ENCODE measurements at regions not wholly inside any gene's neighbourhood (a gene's known extent, or its start where the extent isn't known, plus 50 kb on each side); places are given as distances from the start of the nearest gene placed in this dataset.

DNA sequence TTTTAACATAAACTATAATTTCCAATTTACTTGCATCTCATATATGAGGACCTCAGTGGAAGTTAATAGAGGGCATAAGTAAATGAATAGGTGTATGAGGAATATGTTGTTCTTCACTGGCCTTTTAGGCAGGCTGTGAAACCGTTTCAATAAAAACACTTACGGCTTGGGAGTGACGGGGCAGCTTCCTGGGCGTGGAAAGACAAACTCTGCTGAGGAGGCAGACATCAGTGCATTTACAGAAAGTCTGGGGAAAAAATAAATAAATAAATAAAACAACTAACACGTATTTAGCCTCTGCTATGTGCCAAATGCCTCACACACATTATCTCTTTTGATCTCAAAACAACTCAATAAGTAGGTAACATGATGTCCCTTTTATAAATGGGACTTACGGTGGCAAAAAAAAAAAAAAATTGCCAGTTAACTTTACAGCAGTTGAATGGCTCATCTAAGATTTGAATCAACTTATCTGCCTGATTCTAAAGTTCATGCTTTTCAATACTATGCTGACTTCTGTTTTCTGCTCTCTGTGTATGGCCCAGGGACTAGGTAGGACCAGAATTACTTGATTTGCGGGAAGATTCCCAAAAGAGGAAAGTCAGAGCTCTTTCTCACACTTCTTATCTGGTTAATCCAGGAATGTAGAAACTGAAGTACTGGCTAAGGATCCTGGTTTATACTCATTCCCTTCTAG, 77.5 kb upstream of the LRATD1 start:
- DNase-seq, result no peak

DNA sequence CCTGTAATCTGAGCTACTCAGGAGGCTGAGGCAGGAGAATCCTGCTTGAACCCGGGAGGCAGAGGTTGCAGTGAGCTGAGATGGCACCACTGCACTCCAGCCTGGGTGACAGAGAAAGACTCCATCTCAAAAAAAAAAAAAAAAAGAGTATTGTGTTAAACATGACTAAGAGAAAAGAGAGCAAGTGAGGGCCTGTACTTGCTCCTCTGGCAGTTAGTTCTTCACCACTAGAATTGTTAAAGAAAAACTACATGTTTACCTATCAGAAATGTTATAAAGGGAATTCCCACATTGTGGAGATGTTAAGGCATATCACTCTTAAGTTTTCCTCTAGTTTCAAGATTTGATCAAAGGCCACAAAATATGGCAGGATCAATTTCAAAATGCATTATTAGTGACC, 75.4 kb upstream of the LRATD1 start:
- Histone ChIP-seq H3K36me3 (no peaks in the 10 kb centered on the region), H3K27me3 (no peaks in the 10 kb centered on the region), H3K4me1 (peaks cover 0 to 12% (median 0%) of the 10 kb centered on the region in 4 donors), H3K27ac (peak overlapping the region in 1 of 4 donors; percentile 38), H3K9me3 (no peaks in the 10 kb centered on the region), H3K4me3 (no peak overlapping the region)
- TF ChIP-seq, protein P1, sequence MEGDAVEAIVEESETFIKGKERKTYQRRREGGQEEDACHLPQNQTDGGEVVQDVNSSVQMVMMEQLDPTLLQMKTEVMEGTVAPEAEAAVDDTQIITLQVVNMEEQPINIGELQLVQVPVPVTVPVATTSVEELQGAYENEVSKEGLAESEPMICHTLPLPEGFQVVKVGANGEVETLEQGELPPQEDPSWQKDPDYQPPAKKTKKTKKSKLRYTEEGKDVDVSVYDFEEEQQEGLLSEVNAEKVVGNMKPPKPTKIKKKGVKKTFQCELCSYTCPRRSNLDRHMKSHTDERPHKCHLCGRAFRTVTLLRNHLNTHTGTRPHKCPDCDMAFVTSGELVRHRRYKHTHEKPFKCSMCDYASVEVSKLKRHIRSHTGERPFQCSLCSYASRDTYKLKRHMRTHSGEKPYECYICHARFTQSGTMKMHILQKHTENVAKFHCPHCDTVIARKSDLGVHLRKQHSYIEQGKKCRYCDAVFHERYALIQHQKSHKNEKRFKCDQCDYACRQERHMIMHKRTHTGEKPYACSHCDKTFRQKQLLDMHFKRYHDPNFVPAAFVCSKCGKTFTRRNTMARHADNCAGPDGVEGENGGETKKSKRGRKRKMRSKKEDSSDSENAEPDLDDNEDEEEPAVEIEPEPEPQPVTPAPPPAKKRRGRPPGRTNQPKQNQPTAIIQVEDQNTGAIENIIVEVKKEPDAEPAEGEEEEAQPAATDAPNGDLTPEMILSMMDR (IDR thresholded peaks at IDR 0.05), result no peak
- TF ChIP-seq POLR2A (IDR thresholded peaks at IDR 0.05), result no peak
- no peak for DNase-seq

More for the DNA sequence above, 77.5 kb upstream of the LRATD1 start:
- H3K36me3 ChIP-seq, result no peaks in the 10 kb centered on the region
- H3K27me3 ChIP-seq, result no peaks in the 10 kb centered on the region
- peaks cover 0 to 12% (median 0%) of the 10 kb centered on the region in 4 donors for H3K4me1 ChIP-seq
- H3K9me3 ChIP-seq, result no peaks in the 10 kb centered on the region
- TF ChIP-seq, protein P1 (IDR thresholded peaks at IDR 0.05), result no peak
- TF ChIP-seq POLR2A (IDR thresholded peaks at IDR 0.05), result no peak
- peak overlapping the region in 2 of 4 donors; percentile 16 to 53 for H3K27ac ChIP-seq
- no peak overlapping the region for H3K4me3 ChIP-seq

DNA sequence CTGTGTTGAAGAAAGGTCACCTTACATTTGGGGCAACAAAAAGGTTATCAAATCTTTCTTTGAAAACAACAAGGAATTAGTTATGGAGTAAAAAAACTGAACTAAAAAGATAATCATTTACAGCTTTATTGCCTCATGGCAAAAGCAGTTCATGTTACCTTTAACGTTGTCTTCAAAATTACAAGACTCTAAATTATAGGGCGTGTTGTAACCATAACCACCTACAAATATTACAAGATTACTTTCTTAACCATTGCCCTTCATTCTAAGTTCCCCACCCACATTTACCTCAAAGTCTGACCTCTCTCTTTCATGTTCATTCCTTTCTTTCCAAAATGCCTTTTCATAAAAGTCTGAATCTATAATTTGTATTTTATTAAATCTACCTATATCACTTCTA, 74.6 kb upstream of the LRATD1 start:
- peak overlapping the region in 3 of 4 donors; percentile 34 to 72 (median 48) for H3K27ac ChIP-seq
- TF ChIP-seq, protein P1 (IDR thresholded peaks at IDR 0.05), result no peak
- no peak for TF ChIP-seq POLR2A (IDR thresholded peaks at IDR 0.05)
- no peak overlapping the region for H3K4me3 ChIP-seq
- no peaks in the 10 kb centered on the region for H3K36me3 ChIP-seq
- H3K4me1 ChIP-seq, result peaks cover 0 to 12% (median 0%) of the 10 kb centered on the region in 4 donors
- DNase-seq, result no peak
- H3K27me3 ChIP-seq, result no peaks in the 10 kb centered on the region
- H3K9me3 ChIP-seq, result no peaks in the 10 kb centered on the region

DNA sequence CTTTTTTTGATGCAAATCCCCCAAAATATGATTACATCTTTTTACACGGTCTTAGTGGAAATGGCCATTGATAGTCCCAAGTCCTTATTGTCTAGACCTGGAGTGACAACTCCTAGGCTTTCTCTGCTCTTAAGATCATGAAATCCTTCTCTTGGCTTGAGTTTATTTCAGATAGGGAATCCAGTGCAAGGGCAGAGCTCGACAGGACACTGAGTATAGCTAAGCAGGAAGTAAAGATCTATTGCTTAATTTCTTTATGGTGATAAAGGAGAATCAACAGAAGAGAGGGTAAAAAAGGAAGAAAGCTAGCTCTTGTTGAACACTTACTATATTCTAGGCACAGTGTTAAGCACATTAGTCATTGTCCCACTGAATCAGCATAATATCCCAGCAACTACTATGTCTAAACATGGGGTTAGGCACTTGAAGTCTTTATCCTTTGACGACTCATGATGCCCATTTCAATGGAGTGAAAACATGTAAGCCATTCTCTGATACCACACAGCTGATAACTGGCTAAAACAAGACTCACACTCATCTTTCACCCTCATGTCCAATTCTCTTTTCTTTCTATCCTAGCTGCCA, 74.1 kb upstream of the LRATD1 start:
- TF ChIP-seq, protein P1 (IDR thresholded peaks at IDR 0.05), result no peak
- no peak for TF ChIP-seq POLR2A (IDR thresholded peaks at IDR 0.05)
- Histone ChIP-seq H3K4me3 (no peak overlapping the region), H3K4me1 (peaks cover 0 to 12% (median 0%) of the 10 kb centered on the region in 4 donors), H3K27ac (peak overlapping the region in 3 of 4 donors; percentile 34 to 72 (median 48)), H3K9me3 (no peaks in the 10 kb centered on the region), H3K27me3 (no peaks in the 10 kb centered on the region), H3K36me3 (no peaks in the 10 kb centered on the region)
- no peak for DNase-seq

DNA sequence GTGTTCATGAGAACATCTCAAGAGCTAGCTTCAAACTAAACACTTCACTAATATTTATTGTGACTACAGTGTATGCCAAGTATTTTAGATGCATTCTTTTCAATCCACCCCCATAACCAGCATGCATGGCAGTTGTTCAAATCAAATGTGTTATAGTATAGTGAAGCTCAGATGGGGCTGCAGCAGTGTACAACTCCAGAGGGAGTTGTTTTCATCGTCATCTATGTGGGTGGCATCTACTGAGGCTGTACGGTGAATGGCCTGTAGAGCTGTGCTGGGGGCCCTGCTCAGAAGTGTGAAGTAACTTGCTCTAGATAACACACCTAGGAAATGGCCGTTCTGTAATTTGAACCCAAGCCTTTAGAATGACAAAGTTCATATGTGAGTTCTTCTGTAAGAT, 71.8 kb upstream of the LRATD1 start:
- Histone ChIP-seq H3K36me3 (no peaks in the 10 kb centered on the region), H3K4me3 (no peak overlapping the region), H3K27me3 (no peaks in the 10 kb centered on the region), H3K9me3 (no peaks in the 10 kb centered on the region), H3K4me1 (peaks cover 0 to 12% (median 0%) of the 10 kb centered on the region in 4 donors), H3K27ac (no peak overlapping the region)
- no peak for DNase-seq
- TF ChIP-seq, protein P1 (IDR thresholded peaks at IDR 0.05), result no peak
- no peak for TF ChIP-seq POLR2A (IDR thresholded peaks at IDR 0.05)

All from Peyer's patch (tissue), 4 donors.